Chondrocyte (in vitro differentiated cells): ENCODE measurements at regions not wholly inside any gene's neighbourhood (a gene's known extent, or its start where the extent isn't known, plus 50 kb on each side); places are given as distances from the start of the nearest gene placed in this dataset.

Experiments used
- DNase-seq: peaks from one replicate; pipeline ENCODE4 v3.0.0; 2021; ENCODE audit warnings: mixed read lengths, low spot score
- H3K27ac Mint-ChIP-seq: one replicate; pipeline ENCODE4 v1.8.0; 2021; ENCODE audit warnings: mild to moderate bottlenecking, moderate library complexity, mixed read lengths; ENCODE audit not compliant: unreplicated experiment
- H3K27me3 Mint-ChIP-seq: 2 replicates; pipeline ENCODE4 v1.8.0; 2021; ENCODE audit warnings: low read depth, mixed read lengths
- H3K36me3 Mint-ChIP-seq: 2 replicates; pipeline ENCODE4 v1.8.0; 2021; ENCODE audit warnings: low read depth, mixed read lengths
- H3K4me1 Mint-ChIP-seq: 2 replicates; pipeline ENCODE4 v1.8.0; 2021; ENCODE audit warnings: low read depth, mild to moderate bottlenecking, mixed read lengths
- H3K4me3 Mint-ChIP-seq: one replicate; pipeline ENCODE4 v1.8.0; 2021; ENCODE audit warnings: mild to moderate bottlenecking, moderate library complexity, mixed read lengths; ENCODE audit not compliant: unreplicated experiment
- H3K9me3 Mint-ChIP-seq: 2 replicates; pipeline ENCODE4 v1.8.0; 2021; ENCODE audit warnings: low read depth, mixed read lengths
- TF ChIP-seq, protein P1 (sequence below): fragments of 200-600 bp; sonication (generic); IDR thresholded peaks from 2 replicates; pipeline ENCODE4 v1.5.0; 2021; ENCODE audit warnings: antibody characterized with exemption, mild to moderate bottlenecking, moderate library complexity

DNA sequence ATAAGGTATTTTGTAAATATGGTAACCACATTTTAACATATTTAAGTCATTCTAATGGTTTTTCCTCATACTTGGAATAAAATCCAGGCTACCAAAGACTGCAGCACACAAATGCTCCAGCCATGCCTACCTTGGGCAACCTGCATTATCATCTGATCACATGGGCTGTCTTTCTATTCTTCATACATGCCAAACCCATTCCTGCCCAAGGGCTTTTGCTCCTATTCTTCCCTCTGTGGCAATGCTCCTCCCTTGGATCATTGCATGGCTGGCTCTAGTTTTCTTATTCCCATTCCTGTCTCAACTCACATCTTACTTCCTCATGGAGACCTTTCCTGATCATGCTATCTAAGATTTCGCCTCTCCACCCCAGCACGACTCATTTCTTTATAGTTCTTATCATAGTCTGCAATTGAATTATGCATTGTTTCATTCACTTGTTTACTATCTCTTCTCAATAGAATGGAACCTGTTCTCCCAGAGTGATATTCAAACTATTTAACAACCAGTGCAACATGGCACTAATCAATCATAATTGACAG is 54.9 kb upstream of the C5orf46 start:
- H3K9me3 Mint-ChIP-seq, result no peaks in the 10 kb centered on the region
- TF ChIP-seq, protein P1, sequence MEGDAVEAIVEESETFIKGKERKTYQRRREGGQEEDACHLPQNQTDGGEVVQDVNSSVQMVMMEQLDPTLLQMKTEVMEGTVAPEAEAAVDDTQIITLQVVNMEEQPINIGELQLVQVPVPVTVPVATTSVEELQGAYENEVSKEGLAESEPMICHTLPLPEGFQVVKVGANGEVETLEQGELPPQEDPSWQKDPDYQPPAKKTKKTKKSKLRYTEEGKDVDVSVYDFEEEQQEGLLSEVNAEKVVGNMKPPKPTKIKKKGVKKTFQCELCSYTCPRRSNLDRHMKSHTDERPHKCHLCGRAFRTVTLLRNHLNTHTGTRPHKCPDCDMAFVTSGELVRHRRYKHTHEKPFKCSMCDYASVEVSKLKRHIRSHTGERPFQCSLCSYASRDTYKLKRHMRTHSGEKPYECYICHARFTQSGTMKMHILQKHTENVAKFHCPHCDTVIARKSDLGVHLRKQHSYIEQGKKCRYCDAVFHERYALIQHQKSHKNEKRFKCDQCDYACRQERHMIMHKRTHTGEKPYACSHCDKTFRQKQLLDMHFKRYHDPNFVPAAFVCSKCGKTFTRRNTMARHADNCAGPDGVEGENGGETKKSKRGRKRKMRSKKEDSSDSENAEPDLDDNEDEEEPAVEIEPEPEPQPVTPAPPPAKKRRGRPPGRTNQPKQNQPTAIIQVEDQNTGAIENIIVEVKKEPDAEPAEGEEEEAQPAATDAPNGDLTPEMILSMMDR, result no peak
- H3K36me3 Mint-ChIP-seq, result peaks cover 3% of the 10 kb centered on the region
- H3K4me1 Mint-ChIP-seq, result peaks cover 30% of the 10 kb centered on the region
- no peaks in the 10 kb centered on the region for H3K27me3 Mint-ChIP-seq
- H3K4me3 Mint-ChIP-seq, result no peak overlapping the region
- H3K27ac Mint-ChIP-seq, result no peak overlapping the region
- no peak for DNase-seq

DNA sequence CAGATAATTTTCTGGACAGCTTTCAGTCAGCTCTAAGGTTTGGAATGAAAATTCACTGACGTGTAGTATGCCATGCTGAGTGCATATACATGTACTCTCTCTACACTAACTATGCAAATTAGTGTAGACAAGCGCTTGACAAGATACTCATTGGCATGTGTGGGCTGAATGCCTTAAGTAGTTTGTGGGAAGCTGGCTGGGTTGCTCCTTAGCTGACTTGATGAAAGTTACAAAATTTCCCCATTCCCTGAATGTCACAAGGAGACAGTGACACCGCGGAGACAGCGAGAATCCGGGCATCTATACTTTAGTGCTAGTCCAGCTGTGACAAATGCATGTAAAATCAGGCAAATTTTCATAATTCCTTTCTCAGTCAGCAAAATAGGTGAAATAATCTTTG is 51.6 kb upstream of the C5orf46 start:
- TF ChIP-seq, protein P1, result no peak
- Mint-ChIP-seq H3K9me3 (no peaks in the 10 kb centered on the region), H3K36me3 (peaks cover 3% of the 10 kb centered on the region), H3K27ac (no peak overlapping the region), H3K4me3 (no peak overlapping the region), H3K4me1 (peaks cover 14% of the 10 kb centered on the region), H3K27me3 (no peaks in the 10 kb centered on the region)
- DNase-seq, result no peak

- DNase-seq, result no peak
- H3K36me3 Mint-ChIP-seq, result peaks cover 3% of the 10 kb centered on the region
- H3K27ac Mint-ChIP-seq, result no peak overlapping the region
- TF ChIP-seq, protein P1, result no peak
- no peak overlapping the region for H3K4me3 Mint-ChIP-seq
- H3K9me3 Mint-ChIP-seq, result no peaks in the 10 kb centered on the region
- H3K27me3 Mint-ChIP-seq, result no peaks in the 10 kb centered on the region
- H3K4me1 Mint-ChIP-seq, result peaks cover 14% of the 10 kb centered on the region
Measured at GRCh38 chr5:147956842-147957223, 50.5 kb upstream of the C5orf46 start.

DNA sequence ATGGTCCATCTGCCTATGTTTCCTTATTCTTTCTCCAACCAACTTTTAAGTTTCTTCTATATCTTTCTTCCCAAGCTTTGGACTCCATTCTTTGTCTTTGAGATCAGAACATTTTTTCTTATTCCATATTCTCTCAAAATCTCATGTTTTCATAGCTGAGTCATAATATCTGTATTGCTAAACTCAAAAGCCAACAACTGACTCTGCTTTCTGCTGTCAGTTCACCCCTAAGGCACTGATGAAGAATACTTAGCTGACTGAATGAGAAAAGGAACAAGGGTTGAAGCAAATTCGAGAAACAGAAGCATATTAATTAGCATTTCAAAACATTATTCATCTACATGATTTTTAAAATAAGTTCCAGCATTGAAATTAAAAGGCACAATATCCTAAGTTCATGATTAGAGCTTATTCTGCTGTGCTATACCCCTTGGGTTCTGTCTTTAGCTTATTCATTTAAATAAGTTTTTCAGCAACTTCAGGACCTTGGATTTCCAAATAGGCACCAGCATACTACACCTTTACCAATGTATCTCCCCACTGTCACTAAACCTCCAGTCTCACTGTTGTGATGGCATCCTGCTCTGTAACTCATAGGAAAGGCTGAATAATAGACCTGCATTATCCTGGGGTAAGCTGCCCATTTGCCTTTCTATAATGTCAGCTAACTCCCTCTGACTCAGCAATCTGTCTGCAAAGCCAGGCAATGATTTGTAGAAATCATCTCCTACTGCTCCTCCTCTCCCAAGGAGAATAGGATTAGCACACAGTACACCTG is 49.9 kb upstream of the C5orf46 start:
- TF ChIP-seq, protein P1, result no peak
- no peak overlapping the region for H3K4me3 Mint-ChIP-seq
- peak overlapping the region; percentile 10 for H3K27ac Mint-ChIP-seq
- no peaks in the 10 kb centered on the region for H3K27me3 Mint-ChIP-seq
- no peak for DNase-seq
- peaks cover 14% of the 10 kb centered on the region for H3K4me1 Mint-ChIP-seq
- H3K36me3 Mint-ChIP-seq, result peaks cover 3% of the 10 kb centered on the region
- no peaks in the 10 kb centered on the region for H3K9me3 Mint-ChIP-seq
